Thyroid gland (tissue), 4 donors: ENCODE measurements at regions not wholly inside any gene's neighbourhood (a gene's known extent, or its start where the extent isn't known, plus 50 kb on each side); places are given as distances from the start of the nearest gene placed in this dataset.

ENCODE experiments used
- CTCF ChIP-seq, 6 experiments: fragments of 200-600 bp in 3 of 6; fragments of 450-650 bp in 3 of 6; sonication (generic) in 3 of 6; IDR thresholded peaks; one replicate each; pipeline ENCODE4 v1.5.1; 2016 to 2019; ENCODE audit warnings: antibody characterized with exemption in 6 of 6, mild to moderate bottlenecking in 2 of 6, inconsistent platforms in 1 of 6, moderate library complexity in 1 of 6
- POLR2A ChIP-seq, 2 donors: fragments of 450-650 bp; IDR thresholded peaks; one replicate each; pipeline ENCODE4 v1.6.1; 2017; ENCODE audit warnings: antibody characterized with exemption in 2 of 2, mild to moderate bottlenecking in 2 of 2, moderate library complexity in 1 of 2

- TF ChIP-seq CTCF (IDR thresholded peaks at IDR 0.05) (no peak), POLR2A (IDR thresholded peaks at IDR 0.05) (no peak)
These were observed 102.3 kb upstream of the PFN2 start for GRCh38 chr3:150073031-150073430.
